B cell (primary cell): ENCODE measurements at regions not wholly inside any gene's neighbourhood (a gene's known extent, or its start where the extent isn't known, plus 50 kb on each side); places are given as distances from the start of the nearest gene placed in this dataset.

Experiments
- EZH2 ChIP-seq: IDR thresholded peaks from 2 replicates; pipeline ENCODE4 v1.6.1; 2012; ENCODE audit warnings: borderline replicate concordance, low read depth, mild to moderate bottlenecking, moderate library complexity, low read length; ENCODE audit not compliant: insufficient read depth, poor library complexity, severe bottlenecking
- TF ChIP-seq, protein P1 (sequence below): fragments of 200-600 bp; IDR thresholded peaks from one replicate; pipeline ENCODE4 v1.8.0; 2022; ENCODE audit warnings: antibody characterized with exemption, mild to moderate bottlenecking

DNA sequence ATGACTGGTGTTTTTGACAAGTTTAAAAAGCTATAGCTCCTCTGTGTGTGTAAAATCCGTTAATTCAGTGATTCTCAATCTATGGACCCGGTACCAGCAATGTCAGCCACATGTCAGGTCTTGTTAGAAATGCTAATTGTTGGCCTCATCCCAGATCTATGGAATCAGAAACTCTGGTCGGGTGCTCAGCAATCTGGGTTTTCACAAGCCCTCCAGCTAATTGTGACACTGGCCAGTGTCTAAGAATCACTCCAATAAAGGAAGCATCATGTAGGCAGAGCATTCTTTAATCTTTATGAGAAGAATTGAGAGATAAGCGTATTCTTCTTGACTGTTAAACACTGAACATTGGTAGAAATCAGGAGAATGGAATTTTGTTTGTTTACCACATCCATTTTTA lies 1498.2 kb upstream of the TENM3 start:
- TF ChIP-seq, protein P1, sequence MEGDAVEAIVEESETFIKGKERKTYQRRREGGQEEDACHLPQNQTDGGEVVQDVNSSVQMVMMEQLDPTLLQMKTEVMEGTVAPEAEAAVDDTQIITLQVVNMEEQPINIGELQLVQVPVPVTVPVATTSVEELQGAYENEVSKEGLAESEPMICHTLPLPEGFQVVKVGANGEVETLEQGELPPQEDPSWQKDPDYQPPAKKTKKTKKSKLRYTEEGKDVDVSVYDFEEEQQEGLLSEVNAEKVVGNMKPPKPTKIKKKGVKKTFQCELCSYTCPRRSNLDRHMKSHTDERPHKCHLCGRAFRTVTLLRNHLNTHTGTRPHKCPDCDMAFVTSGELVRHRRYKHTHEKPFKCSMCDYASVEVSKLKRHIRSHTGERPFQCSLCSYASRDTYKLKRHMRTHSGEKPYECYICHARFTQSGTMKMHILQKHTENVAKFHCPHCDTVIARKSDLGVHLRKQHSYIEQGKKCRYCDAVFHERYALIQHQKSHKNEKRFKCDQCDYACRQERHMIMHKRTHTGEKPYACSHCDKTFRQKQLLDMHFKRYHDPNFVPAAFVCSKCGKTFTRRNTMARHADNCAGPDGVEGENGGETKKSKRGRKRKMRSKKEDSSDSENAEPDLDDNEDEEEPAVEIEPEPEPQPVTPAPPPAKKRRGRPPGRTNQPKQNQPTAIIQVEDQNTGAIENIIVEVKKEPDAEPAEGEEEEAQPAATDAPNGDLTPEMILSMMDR: no peak
- TF ChIP-seq EZH2: no peak
